A549 (cell line): ENCODE measurements at regions not wholly inside any gene's neighbourhood (a gene's known extent, or its start where the extent isn't known, plus 50 kb on each side); places are given as distances from the start of the nearest gene placed in this dataset.
A peak's percentile ranks its signal among the peaks of the same experiment; 100 is the strongest.

Experiments used
- ATOH8 ChIP-seq: fragments of 250-450 bp; sonication (Bioruptor Pico); IDR thresholded peaks from 2 replicates; pipeline ENCODE4 v1.5.0; 2020; ENCODE audit warnings: low read depth, mild to moderate bottlenecking, moderate library complexity
- BCL3 ChIP-seq: fragments of >200 bp; sonication (Bioruptor Twin); formaldehyde crosslinking; IDR thresholded peaks from 3 replicates; pipeline ENCODE4 v1.6.1; 2016
- BHLHE40 ChIP-seq: IDR thresholded peaks from 2 replicates; pipeline ENCODE4 v1.6.1; 2012; ENCODE audit warnings: low read depth, low read length, inconsistent platforms
- CBX2 ChIP-seq: fragments of 200-600 bp; sonication (generic); IDR thresholded peaks from 2 replicates; pipeline ENCODE4 v1.6.1; 2016; ENCODE audit warnings: low read depth, mild to moderate bottlenecking, borderline replicate concordance
- CBX8 ChIP-seq: fragments of 200-600 bp; sonication (generic); IDR thresholded peaks from 2 replicates; pipeline ENCODE4 v1.6.1; 2016
- CHD4 ChIP-seq: fragments of 200-600 bp; sonication (generic); IDR thresholded peaks from 2 replicates; pipeline ENCODE4 v1.6.1; 2016; ENCODE audit warnings: antibody characterized with exemption, mild to moderate bottlenecking, borderline replicate concordance
- EHMT2 ChIP-seq: fragments of 200-600 bp; sonication (generic); IDR thresholded peaks from 2 replicates; pipeline ENCODE4 v1.6.1; 2016; ENCODE audit warnings: antibody characterized with exemption, low read depth, mild to moderate bottlenecking, moderate library complexity
- ESRRA ChIP-seq: fragments of 150-350 bp; IDR thresholded peaks from 2 replicates; pipeline ENCODE4 v1.6.1; 2014; ENCODE audit warnings: mild to moderate bottlenecking, low read length, borderline replicate concordance
- FOSB ChIP-seq: fragments of 250-450 bp; sonication (Bioruptor Pico); IDR thresholded peaks from 2 replicates; pipeline ENCODE4 v1.5.0; 2020; ENCODE audit warnings: mild to moderate bottlenecking, moderate library complexity
- FOSL2 ChIP-seq, 2 experiments: fragments of 450-650 bp in 1 of 2; fragments of >200 bp in 1 of 2; sonication (Bioruptor Twin) in 1 of 2; formaldehyde crosslinking; IDR thresholded peaks; 2 replicates each; pipeline versions ENCODE4 v1.5.0 to v1.6.1; 2016 to 2020; ENCODE audit warnings: mild to moderate bottlenecking in 1 of 2, moderate library complexity in 1 of 2
- FOXS1 ChIP-seq: fragments of 250-450 bp; sonication (Bioruptor Pico); IDR thresholded peaks from 2 replicates; pipeline ENCODE4 v1.5.0; 2020; ENCODE audit warnings: mild to moderate bottlenecking, moderate library complexity
- HES2 ChIP-seq: fragments of >200 bp; sonication (Bioruptor Twin); formaldehyde crosslinking; IDR thresholded peaks from 2 replicates; pipeline ENCODE4 v1.6.1; 2016
- HEYL ChIP-seq: fragments of 250-450 bp; sonication (Bioruptor Pico); IDR thresholded peaks from 2 replicates; pipeline ENCODE4 v1.8.0; 2021; ENCODE audit warnings: mild to moderate bottlenecking, moderate library complexity
- HOXA7 ChIP-seq: fragments of 250-450 bp; sonication (Bioruptor Pico); IDR thresholded peaks from 2 replicates; pipeline ENCODE4 v1.5.0; 2020; ENCODE audit warnings: mild to moderate bottlenecking, moderate library complexity
- HOXB5 ChIP-seq: fragments of 250-450 bp; sonication (Bioruptor Pico); IDR thresholded peaks from 2 replicates; pipeline ENCODE4 v1.5.0; 2020; ENCODE audit warnings: mild to moderate bottlenecking, moderate library complexity
- JUN ChIP-seq, 2 experiments: fragments of >200 bp; sonication (Bioruptor Twin); formaldehyde crosslinking; IDR thresholded peaks; 2 replicates in 1 of 2; 3 replicates in 1 of 2; pipeline ENCODE4 v1.6.1; 2016 to 2017
- KDM5A ChIP-seq: fragments of 200-600 bp; sonication (generic); IDR thresholded peaks from 2 replicates; pipeline ENCODE4 v1.6.1; 2016; ENCODE audit warnings: antibody characterized with exemption, mild to moderate bottlenecking
- MAFK ChIP-seq: fragments of 450-650 bp; IDR thresholded peaks from 2 replicates; pipeline ENCODE4 v1.6.1; 2014; ENCODE audit not compliant: partially characterized antibody
- MAZ ChIP-seq: fragments of 150-350 bp; IDR thresholded peaks from 2 replicates; pipeline ENCODE4 v1.6.1; 2014; ENCODE audit warnings: antibody characterized with exemption, low read depth, low read length, borderline replicate concordance
- MYC ChIP-seq: IDR thresholded peaks from 2 replicates; pipeline ENCODE4 v1.6.1; 2012; ENCODE audit warnings: mild to moderate bottlenecking, inconsistent platforms, low read length, improper control_type of control experiment, borderline replicate concordance
- NFE2L2 ChIP-seq: fragments of 150-350 bp; conservative IDR thresholded peaks from 2 replicates; pipeline ENCODE4 v1.6.1; 2014; ENCODE audit warnings: low read length
- NR3C1 ChIP-seq: fragments of >200 bp; sonication (Bioruptor Twin); formaldehyde crosslinking; IDR thresholded peaks from 3 replicates; pipeline ENCODE4 v1.6.1; 2017
- RCOR1 ChIP-seq: fragments of 150-350 bp; IDR thresholded peaks from 2 replicates; pipeline ENCODE4 v1.6.1; 2014; ENCODE audit warnings: antibody characterized with exemption, low read length, low read depth
- REST ChIP-seq: fragments of 200-600 bp; sonication (generic); IDR thresholded peaks from 2 replicates; pipeline ENCODE4 v1.6.1; 2016; ENCODE audit warnings: antibody characterized with exemption, mild to moderate bottlenecking, moderate library complexity
- SMC3 ChIP-seq: fragments of >200 bp; sonication (Bioruptor Twin); formaldehyde crosslinking; IDR thresholded peaks from 3 replicates; pipeline ENCODE4 v1.6.1; 2018; ENCODE audit warnings: inconsistent platforms
- TFCP2L1 ChIP-seq: fragments of 250-450 bp; sonication (Bioruptor Pico); IDR thresholded peaks from 2 replicates; pipeline ENCODE4 v1.5.0; 2021; ENCODE audit warnings: mild to moderate bottlenecking
- ZC3H11A ChIP-seq: fragments of 450-650 bp; IDR thresholded peaks from 2 replicates; pipeline ENCODE4 v1.6.1; 2014; ENCODE audit warnings: antibody characterized with exemption, mild to moderate bottlenecking
- ZFP36 ChIP-seq: fragments of 450-650 bp; IDR thresholded peaks from 2 replicates; pipeline ENCODE4 v1.6.1; 2014; ENCODE audit warnings: borderline replicate concordance; ENCODE audit not compliant: partially characterized antibody
- ZNF302 ChIP-seq: fragments of 250-450 bp; sonication (Bioruptor Pico); IDR thresholded peaks from 2 replicates; pipeline ENCODE4 v1.9.0; 2021; ENCODE audit warnings: inconsistent platforms, mild to moderate bottlenecking, moderate library complexity

GRCh38 chr1:234975122-234975940, 153.3 kb downstream of the TOMM20 start (continued):
- TF ChIP-seq HOXA7 (CRISPR knock-in tag) (no peak; the same call in none of the 2 replicates), FOSL2 (IDR thresholded peaks at IDR 0.05) (peak; percentile 99), FOSL2 (CRISPR knock-in tag; IDR thresholded peaks at IDR 0.05) (peak; percentile 100), CBX8 (no peak), CBX2 (no peak), FOSB (CRISPR knock-in tag) (no peak), JUN (IDR thresholded peaks at IDR 0.05) (peak; percentile 99 to 100), KDM5A (no peak), HEYL (CRISPR knock-in tag) (peak; percentile 36; the same call in 1 of the 2 replicates), NR3C1 (no peak), TFCP2L1 (CRISPR knock-in tag) (0 out of 2 replicates have a peak, but pooled peaks have one; percentile 37), ATOH8 (no peak), RCOR1 (no peak), SMC3 (peak; percentile 81), NFE2L2 (no peak), ZFP36 (peak; percentile 55), BHLHE40 (no peak), REST (no peak), BCL3 (peak; percentile 99), HOXB5 (CRISPR knock-in tag) (peak; percentile 40; the same call in 1 of the 2 replicates), MAFK (peak; percentile 65), FOXS1 (CRISPR knock-in tag) (peak; percentile 81; the same call in 1 of the 2 replicates), MYC (no peak; the same call in none of the 2 replicates), HES2 (peak; percentile 93), EHMT2 (no peak; the same call in 1 of the 2 replicates), ZC3H11A (no peak), ESRRA (no peak), MAZ (no peak), CHD4 (no peak), ZNF302 (CRISPR knock-in tag) (no peak)
